ENCODE measurements at regions not wholly inside any gene's neighbourhood (a gene's known extent, or its start where the extent isn't known, plus 50 kb on each side); places are given as distances from the start of the nearest gene placed in this dataset.

GRCh38 chr14:26097852-26098251, 500.0 kb downstream of the NOVA1 start:
- no peak for DNase-seq
- POLR2A ChIA-PET = no interaction called here
- Mint-ChIP-seq H3K4me3 (no peak overlapping the region), H3K4me1 (no peaks in the 10 kb centered on the region), H3K9me3 (ENCODE audit: low read depth) (peaks cover 32% of the 10 kb centered on the region), H3K36me3 (ENCODE audit: low read depth) (no peaks in the 10 kb centered on the region), H3K27ac (no peak overlapping the region), H3K27me3 (no peaks in the 10 kb centered on the region)
- no peak for ATAC-seq
- intact Hi-C loops (cut with DNase I, micrococcal nuclease) = no loop called here
- CTCF ChIA-PET = interaction anchor here (0.6 kb wide), 1 partner anchor 81 kb away, joined by 4 read pairs; no protein-coding TSS in a partner anchor

- no peaks in the 10 kb centered on the region for H3K27me3 Mint-ChIP-seq
- ChIA-PET CTCF (interaction anchor here (1.0 kb wide), 1 partner anchor 8 kb away, joined by 3 read pairs; no protein-coding TSS in a partner anchor), POLR2A (no interaction called here)
- no peak overlapping the region for H3K27ac Mint-ChIP-seq
- ATAC-seq = no peak
- H3K36me3 Mint-ChIP-seq (ENCODE audit: low read depth) = no peaks in the 10 kb centered on the region
- no peaks in the 10 kb centered on the region for H3K4me1 Mint-ChIP-seq
- no peak for DNase-seq
- peaks cover 13% of the 10 kb centered on the region for H3K9me3 Mint-ChIP-seq (ENCODE audit: low read depth)
- H3K4me3 Mint-ChIP-seq = no peak overlapping the region
- intact Hi-C loops (cut with DNase I, micrococcal nuclease) = no loop called here
These were observed 509.6 kb downstream of the NOVA1 start for GRCh38 chr14:26088275-26088674.

GRCh38 chr14:26081043-26081442, 516.8 kb downstream of the NOVA1 start:
- no peak for ATAC-seq
- H3K27me3 Mint-ChIP-seq = no peaks in the 10 kb centered on the region
- intact Hi-C loops (cut with DNase I, micrococcal nuclease) = no loop called here
- ChIA-PET CTCF (no interaction called here), POLR2A (no interaction called here)
- no peaks in the 10 kb centered on the region for H3K4me1 Mint-ChIP-seq
- DNase-seq = no peak
- no peak overlapping the region for H3K4me3 Mint-ChIP-seq
- H3K27ac Mint-ChIP-seq = no peak overlapping the region
- H3K36me3 Mint-ChIP-seq (ENCODE audit: low read depth) = no peaks in the 10 kb centered on the region
- H3K9me3 Mint-ChIP-seq (ENCODE audit: low read depth) = peaks cover 6% of the 10 kb centered on the region

- Mint-ChIP-seq H3K9me3 (ENCODE audit: low read depth) (peaks cover 7% of the 10 kb centered on the region), H3K27me3 (no peaks in the 10 kb centered on the region), H3K27ac (no peak overlapping the region), H3K4me3 (no peak overlapping the region), H3K4me1 (no peaks in the 10 kb centered on the region), H3K36me3 (ENCODE audit: low read depth) (no peaks in the 10 kb centered on the region)
- ATAC-seq (no peak), DNase-seq (no peak)
- ChIA-PET POLR2A (no interaction called here), CTCF (no interaction called here)
- intact Hi-C loops (cut with DNase I, micrococcal nuclease) = no loop called here
These were observed 519.3 kb downstream of the NOVA1 start for GRCh38 chr14:26078561-26078960.

GRCh38 chr14:26074892-26075291, 522.9 kb downstream of the NOVA1 start:
- POLR2A ChIA-PET = no interaction called here
- peaks cover 3% of the 10 kb centered on the region for H3K9me3 Mint-ChIP-seq (ENCODE audit: low read depth)
- H3K27ac Mint-ChIP-seq = no peak overlapping the region
- no peaks in the 10 kb centered on the region for H3K36me3 Mint-ChIP-seq (ENCODE audit: low read depth)
- no peak for ATAC-seq
- no peaks in the 10 kb centered on the region for H3K4me1 Mint-ChIP-seq
- H3K27me3 Mint-ChIP-seq = no peaks in the 10 kb centered on the region
- no peak overlapping the region for H3K4me3 Mint-ChIP-seq
- DNase-seq = no peak
- CTCF ChIA-PET = no interaction called here
- intact Hi-C loops (cut with DNase I, micrococcal nuclease) = no loop called here

GRCh38 chr14:26070443-26070842, 527.4 kb downstream of the NOVA1 start:
- no peak for ATAC-seq
- ChIA-PET CTCF (no interaction called here), POLR2A (no interaction called here)
- no peak overlapping the region for H3K4me3 Mint-ChIP-seq
- DNase-seq = no peak
- H3K9me3 Mint-ChIP-seq (ENCODE audit: low read depth) = peaks cover 3% of the 10 kb centered on the region
- no peak overlapping the region for H3K27ac Mint-ChIP-seq
- no peaks in the 10 kb centered on the region for H3K36me3 Mint-ChIP-seq (ENCODE audit: low read depth)
- H3K4me1 Mint-ChIP-seq = no peaks in the 10 kb centered on the region
- no peaks in the 10 kb centered on the region for H3K27me3 Mint-ChIP-seq
- intact Hi-C loops (cut with DNase I, micrococcal nuclease) = no loop called here

GRCh38 chr14:26067786-26068459, 529.9 kb downstream of the NOVA1 start:
- intact Hi-C loops (cut with DNase I, micrococcal nuclease) = loop anchor here in 1 of 2 experiments (5.0 kb wide), 1 partner anchor 701 kb away; no protein-coding TSS in a partner anchor
- no peaks in the 10 kb centered on the region for H3K9me3 Mint-ChIP-seq (ENCODE audit: low read depth)
- no peak for ATAC-seq
- H3K27ac Mint-ChIP-seq = no peak overlapping the region
- no peaks in the 10 kb centered on the region for H3K4me1 Mint-ChIP-seq
- no peak overlapping the region for H3K4me3 Mint-ChIP-seq
- CTCF ChIA-PET = no interaction called here
- POLR2A ChIA-PET = no interaction called here
- H3K27me3 Mint-ChIP-seq = no peaks in the 10 kb centered on the region
- DNase-seq = no peak
- H3K36me3 Mint-ChIP-seq (ENCODE audit: low read depth) = no peaks in the 10 kb centered on the region

- no peaks in the 10 kb centered on the region for H3K36me3 Mint-ChIP-seq (ENCODE audit: low read depth)
- DNase-seq = no peak
- no peak for ATAC-seq
- CTCF ChIA-PET = no interaction called here
- H3K27ac Mint-ChIP-seq = no peak overlapping the region
- H3K4me3 Mint-ChIP-seq = no peak overlapping the region
- intact Hi-C loops (cut with DNase I, micrococcal nuclease) = loop anchor here in 1 of 2 experiments (5.0 kb wide), 1 partner anchor 700 kb away; no protein-coding TSS in a partner anchor
- no peaks in the 10 kb centered on the region for H3K4me1 Mint-ChIP-seq
- no peaks in the 10 kb centered on the region for H3K27me3 Mint-ChIP-seq
- POLR2A ChIA-PET = no interaction called here
- peaks cover 2% of the 10 kb centered on the region for H3K9me3 Mint-ChIP-seq (ENCODE audit: low read depth)
These were observed 530.5 kb downstream of the NOVA1 start for GRCh38 chr14:26067341-26067740.

GRCh38 chr14:26056036-26056616, 541.7 kb downstream of the NOVA1 start:
- ATAC-seq (no peak), DNase-seq (no peak)
- intact Hi-C loops (cut with DNase I, micrococcal nuclease) = no loop called here
- no peak overlapping the region for H3K4me3 Mint-ChIP-seq
- CTCF ChIA-PET = no interaction called here
- H3K36me3 Mint-ChIP-seq (ENCODE audit: low read depth) = no peaks in the 10 kb centered on the region
- H3K27ac Mint-ChIP-seq = no peak overlapping the region
- H3K4me1 Mint-ChIP-seq = no peaks in the 10 kb centered on the region
- no peaks in the 10 kb centered on the region for H3K27me3 Mint-ChIP-seq
- POLR2A ChIA-PET = no interaction called here
- peaks cover 16% of the 10 kb centered on the region for H3K9me3 Mint-ChIP-seq (ENCODE audit: low read depth)

GRCh38 chr14:26032348-26032747, 565.5 kb downstream of the NOVA1 start:
- CTCF ChIA-PET = no interaction called here
- no peak overlapping the region for H3K27ac Mint-ChIP-seq
- POLR2A ChIA-PET = no interaction called here
- no peak overlapping the region for H3K4me3 Mint-ChIP-seq
- H3K27me3 Mint-ChIP-seq = no peaks in the 10 kb centered on the region
- DNase-seq (no peak), ATAC-seq (no peak)
- no peaks in the 10 kb centered on the region for H3K4me1 Mint-ChIP-seq
- intact Hi-C loops (cut with DNase I, micrococcal nuclease) = no loop called here
- H3K36me3 Mint-ChIP-seq (ENCODE audit: low read depth) = no peaks in the 10 kb centered on the region
- H3K9me3 Mint-ChIP-seq (ENCODE audit: low read depth) = peaks cover 14% of the 10 kb centered on the region

- Mint-ChIP-seq H3K4me3 (no peak overlapping the region), H3K4me1 (no peaks in the 10 kb centered on the region), H3K27ac (no peak overlapping the region), H3K36me3 (ENCODE audit: low read depth) (no peaks in the 10 kb centered on the region), H3K9me3 (ENCODE audit: low read depth) (peaks cover 8% of the 10 kb centered on the region), H3K27me3 (no peaks in the 10 kb centered on the region)
- ChIA-PET CTCF (no interaction called here), POLR2A (no interaction called here)
- ATAC-seq (no peak), DNase-seq (no peak)
- intact Hi-C loops (cut with DNase I, micrococcal nuclease) = no loop called here
These were observed 571.4 kb downstream of the NOVA1 start for GRCh38 chr14:26026384-26026783.

GRCh38 chr14:26023967-26024366, 573.9 kb downstream of the NOVA1 start:
- H3K27ac Mint-ChIP-seq = no peak overlapping the region
- no peaks in the 10 kb centered on the region for H3K27me3 Mint-ChIP-seq
- CTCF ChIA-PET = no interaction called here

More at GRCh38 chr14:26023967-26024366, 573.9 kb downstream of the NOVA1 start:
- Mint-ChIP-seq H3K9me3 (ENCODE audit: low read depth) (peaks cover 4% of the 10 kb centered on the region), H3K4me1 (no peaks in the 10 kb centered on the region), H3K4me3 (no peak overlapping the region), H3K36me3 (ENCODE audit: low read depth) (no peaks in the 10 kb centered on the region)
- POLR2A ChIA-PET = no interaction called here
- DNase-seq (no peak), ATAC-seq (no peak)
- intact Hi-C loops (cut with DNase I, micrococcal nuclease) = no loop called here

Measured in activated CD4-positive, alpha-beta T cell treated with anti-CD3 and anti-CD28 coated beads for 36 hours (primary cell).